HFF-Myc (cell line): ENCODE measurements at regions not wholly inside any gene's neighbourhood (a gene's known extent, or its start where the extent isn't known, plus 50 kb on each side); places are given as distances from the start of the nearest gene placed in this dataset.

Source experiments
- DNase-seq: peaks from one replicate; pipeline ENCODE4 v3.0.0-alpha.2; 2011; ENCODE audit warnings: low read depth; ENCODE audit errors: extremely low read depth
- H3K4me3 ChIP-seq: replicated peaks from 2 replicates; pipeline ENCODE4 v1.5.1; 2011; ENCODE audit warnings: low read depth, mild to moderate bottlenecking, control low read depth, low read length
- TF ChIP-seq, protein P1 (sequence below): IDR thresholded peaks from 2 replicates; pipeline ENCODE4 v1.5.1; 2012; ENCODE audit warnings: mild to moderate bottlenecking, low read depth, low read length, control low read depth; ENCODE audit errors: missing control alignments

DNA sequence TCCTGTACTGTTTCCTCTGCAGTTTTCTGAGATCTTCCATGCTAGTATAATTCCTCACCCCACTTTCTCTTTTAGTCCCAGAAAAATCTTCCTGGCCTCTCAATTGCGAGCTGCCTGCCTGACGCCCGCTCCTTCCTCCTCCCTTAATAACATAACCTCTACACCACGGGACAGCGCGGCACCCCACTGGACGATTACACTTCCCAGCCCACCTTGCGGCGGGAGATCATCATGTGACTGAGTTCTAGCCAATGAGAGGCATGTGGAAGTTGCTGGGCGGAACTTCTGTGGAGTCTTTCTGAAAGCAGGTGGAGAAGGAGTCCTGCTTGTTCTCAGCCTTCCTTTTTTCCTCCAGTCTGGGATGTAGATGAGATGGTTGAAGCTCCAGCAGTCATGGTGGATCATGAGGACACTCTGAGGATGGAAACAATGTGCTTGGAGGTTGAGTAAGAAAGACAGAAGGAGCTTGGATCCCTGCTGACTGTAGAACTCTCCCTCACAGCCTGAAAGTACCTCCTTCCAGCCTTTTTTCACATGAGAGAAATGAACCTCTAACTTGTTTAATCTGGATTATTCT is 133.6 kb upstream of the VRK1 start:
- DNase-seq: no peak
- no peak overlapping the region for H3K4me3 ChIP-seq
- TF ChIP-seq, protein P1, sequence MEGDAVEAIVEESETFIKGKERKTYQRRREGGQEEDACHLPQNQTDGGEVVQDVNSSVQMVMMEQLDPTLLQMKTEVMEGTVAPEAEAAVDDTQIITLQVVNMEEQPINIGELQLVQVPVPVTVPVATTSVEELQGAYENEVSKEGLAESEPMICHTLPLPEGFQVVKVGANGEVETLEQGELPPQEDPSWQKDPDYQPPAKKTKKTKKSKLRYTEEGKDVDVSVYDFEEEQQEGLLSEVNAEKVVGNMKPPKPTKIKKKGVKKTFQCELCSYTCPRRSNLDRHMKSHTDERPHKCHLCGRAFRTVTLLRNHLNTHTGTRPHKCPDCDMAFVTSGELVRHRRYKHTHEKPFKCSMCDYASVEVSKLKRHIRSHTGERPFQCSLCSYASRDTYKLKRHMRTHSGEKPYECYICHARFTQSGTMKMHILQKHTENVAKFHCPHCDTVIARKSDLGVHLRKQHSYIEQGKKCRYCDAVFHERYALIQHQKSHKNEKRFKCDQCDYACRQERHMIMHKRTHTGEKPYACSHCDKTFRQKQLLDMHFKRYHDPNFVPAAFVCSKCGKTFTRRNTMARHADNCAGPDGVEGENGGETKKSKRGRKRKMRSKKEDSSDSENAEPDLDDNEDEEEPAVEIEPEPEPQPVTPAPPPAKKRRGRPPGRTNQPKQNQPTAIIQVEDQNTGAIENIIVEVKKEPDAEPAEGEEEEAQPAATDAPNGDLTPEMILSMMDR: no peak

DNA sequence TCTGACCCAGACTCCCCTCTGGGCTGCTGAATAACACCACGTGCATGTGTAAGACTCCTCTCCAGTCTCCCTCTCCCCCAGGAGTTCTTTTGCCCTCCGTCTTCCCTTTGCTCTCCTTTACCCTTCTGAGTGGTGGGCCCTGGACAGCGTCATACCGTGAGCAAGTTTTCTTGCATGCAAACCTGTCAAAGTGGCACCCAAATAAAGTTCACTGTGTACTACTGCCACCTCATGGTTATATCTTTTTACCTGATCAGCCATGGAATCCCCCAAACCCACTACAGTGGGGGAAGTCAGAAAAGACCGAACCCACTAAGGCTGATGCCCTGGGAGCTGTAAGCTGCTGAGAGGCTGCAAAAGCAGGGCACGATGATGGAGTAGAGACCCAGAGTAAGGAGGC is 131.1 kb upstream of the VRK1 start:
- no peak for DNase-seq

DNA sequence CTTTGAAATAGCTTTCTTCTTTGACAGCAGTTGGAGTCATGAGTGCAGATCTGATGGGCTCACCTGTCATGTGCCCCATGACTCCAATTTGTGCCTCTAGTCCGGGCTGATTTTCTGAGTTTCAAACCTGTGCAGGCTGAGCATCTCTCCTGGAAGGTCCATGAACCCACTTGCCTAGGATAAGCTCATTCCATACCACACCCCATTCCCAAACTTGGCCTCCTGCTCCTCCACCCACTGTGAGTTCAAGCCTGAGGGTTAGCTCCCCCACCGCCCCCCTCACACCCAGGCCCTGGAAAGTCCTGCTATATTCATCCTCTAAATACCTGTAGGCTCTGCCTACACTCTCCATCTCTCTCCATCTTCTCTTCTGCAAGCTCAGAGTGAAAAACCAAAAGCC is 126.8 kb upstream of the VRK1 start:
- no peak overlapping the region for H3K4me3 ChIP-seq
- DNase-seq: no peak
- TF ChIP-seq, protein P1: no peak

More for the DNA sequence above, 131.1 kb upstream of the VRK1 start:
- TF ChIP-seq, protein P1: no peak
- H3K4me3 ChIP-seq: no peak overlapping the region

DNA sequence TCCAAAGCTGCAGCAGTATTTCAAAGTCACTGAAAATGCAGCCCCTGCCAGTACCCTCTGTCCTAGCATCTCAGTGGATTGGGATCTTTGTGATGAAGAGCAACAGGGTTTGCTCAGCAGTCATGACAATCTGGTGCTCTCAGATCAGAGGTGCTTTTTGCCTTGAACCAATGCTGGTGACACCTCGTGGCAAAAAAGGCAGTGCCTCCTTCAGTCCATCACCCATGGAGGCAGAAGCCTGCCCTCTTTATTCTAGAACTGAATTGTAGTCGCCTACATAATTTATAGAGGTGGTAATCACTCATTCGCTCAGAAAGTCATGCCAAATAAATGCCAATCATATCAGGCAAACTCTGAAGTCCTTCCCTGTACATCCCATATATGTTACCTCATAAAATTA is 126.0 kb upstream of the VRK1 start:
- TF ChIP-seq, protein P1: no peak
- no peak for DNase-seq
- H3K4me3 ChIP-seq: no peak overlapping the region

DNA sequence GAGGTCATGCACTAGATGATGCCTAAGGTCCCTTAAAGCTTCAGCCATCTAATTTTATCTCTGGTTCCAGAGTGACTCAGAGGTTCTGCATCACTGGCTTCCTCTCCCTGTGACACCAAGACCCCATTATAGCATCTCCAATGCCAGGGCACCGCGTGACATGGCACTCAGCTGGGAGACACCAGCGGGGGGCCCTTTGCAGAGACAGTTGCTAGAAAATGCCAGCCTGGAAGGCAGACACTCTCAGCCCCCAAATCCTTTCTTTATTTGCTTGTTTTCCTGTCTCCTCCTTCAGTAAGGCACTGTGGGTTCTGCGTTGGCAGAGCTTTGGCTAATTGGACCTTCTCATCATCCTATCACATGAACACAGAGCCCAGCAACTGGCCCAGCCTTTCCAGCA is 123.5 kb upstream of the VRK1 start:
- no peak for DNase-seq
- TF ChIP-seq, protein P1: no peak
- H3K4me3 ChIP-seq: no peak overlapping the region

DNA sequence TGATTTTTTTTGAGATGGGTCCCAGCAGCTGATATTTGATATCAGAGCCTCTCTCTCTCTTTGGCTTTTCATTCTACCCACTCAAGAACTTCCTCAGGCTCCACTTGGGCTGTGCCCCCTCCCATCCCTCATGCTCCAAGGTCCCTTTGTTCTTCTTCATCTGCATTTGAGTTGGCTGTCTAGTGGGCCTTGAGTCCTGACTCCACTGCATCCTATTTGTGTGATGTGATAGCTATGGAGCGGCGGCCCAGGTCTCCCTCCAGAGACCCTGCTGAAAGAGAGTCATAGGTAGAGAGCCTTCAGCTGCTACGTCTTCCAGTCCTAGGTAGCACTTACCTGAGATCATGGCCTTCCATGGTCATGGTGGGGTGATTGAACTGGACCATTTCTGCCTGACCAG is 123.1 kb upstream of the VRK1 start:
- H3K4me3 ChIP-seq: no peak overlapping the region
- no peak for DNase-seq
- TF ChIP-seq, protein P1: no peak

DNA sequence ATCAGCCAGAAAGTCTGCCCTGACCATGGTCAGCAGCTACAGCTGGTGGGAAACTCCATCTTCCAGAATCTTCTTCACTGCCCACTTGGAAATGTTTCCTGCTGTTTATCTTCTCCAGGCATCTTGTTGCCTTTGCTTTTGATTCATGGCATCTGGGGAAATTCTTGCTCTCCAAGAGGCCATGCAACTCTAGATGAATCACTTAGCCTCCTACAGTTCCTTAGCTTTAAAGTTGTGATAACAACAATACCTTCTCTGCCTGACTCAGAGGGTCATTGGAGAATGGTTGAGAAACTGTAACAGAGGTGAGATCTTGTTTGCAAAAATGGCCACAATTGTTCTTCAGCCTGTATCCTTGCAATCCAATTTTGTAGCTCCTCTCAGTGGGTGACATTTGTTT is 121.0 kb upstream of the VRK1 start:
- DNase-seq: no peak
- no peak overlapping the region for H3K4me3 ChIP-seq
- TF ChIP-seq, protein P1: no peak
